ENCODE measurements at regions not wholly inside any gene's neighbourhood (a gene's known extent, or its start where the extent isn't known, plus 50 kb on each side); places are given as distances from the start of the nearest gene placed in this dataset.

- Histone ChIP-seq H3K9me3 (replicated peaks in 1 of 3) (no peaks in the 10 kb centered on the region), H3K27ac (no peak overlapping the region), H3K36me3 (replicated peaks in 1 of 2) (no peaks in the 10 kb centered on the region), H3K4me3 (no peak overlapping the region), H3K4me1 (replicated peaks in 1 of 2) (no peaks in the 10 kb centered on the region), H3K27me3 (no peaks in the 10 kb centered on the region)
- TF ChIP-seq POLR2A (IDR thresholded peaks at IDR 0.05) (no peak), CTCF (IDR thresholded peaks at IDR 0.05) (no peak)
- intact Hi-C loops (cut with DNase I), result no loop called here
- 91 to 97% (median 94%) methylated on average over 7 of the region's 7 CpGs for WGBS, 4 donors
- no peak for DNase-seq
These were observed 282.7 kb downstream of the WDR11 start for GRCh38 chr10:121133901-121134300.

GRCh38 chr10:121134711-121135110, 283.5 kb downstream of the WDR11 start:
- no peak overlapping the region for H3K27ac ChIP-seq
- H3K9me3 ChIP-seq (replicated peaks in 1 of 3), result no peaks in the 10 kb centered on the region
- H3K27me3 ChIP-seq, result no peaks in the 10 kb centered on the region
- TF ChIP-seq POLR2A (IDR thresholded peaks at IDR 0.05) (no peak), CTCF (IDR thresholded peaks at IDR 0.05) (no peak)
- intact Hi-C loops (cut with DNase I), result no loop called here
- H3K4me3 ChIP-seq, result no peak overlapping the region
- no peaks in the 10 kb centered on the region for H3K36me3 ChIP-seq (replicated peaks in 1 of 2)
- no peaks in the 10 kb centered on the region for H3K4me1 ChIP-seq (replicated peaks in 1 of 2)
- no peak for DNase-seq
- WGBS, 4 donors, result 90 to 95% (median 91%) methylated on average over 1 of the region's 1 CpG

GRCh38 chr10:121135512-121135911, 284.4 kb downstream of the WDR11 start:
- Histone ChIP-seq H3K36me3 (replicated peaks in 1 of 2) (no peaks in the 10 kb centered on the region), H3K27ac (no peak overlapping the region), H3K27me3 (no peaks in the 10 kb centered on the region), H3K9me3 (replicated peaks in 1 of 3) (no peaks in the 10 kb centered on the region), H3K4me1 (replicated peaks in 1 of 2) (no peaks in the 10 kb centered on the region), H3K4me3 (no peak overlapping the region)
- TF ChIP-seq CTCF (IDR thresholded peaks at IDR 0.05) (no peak), POLR2A (IDR thresholded peaks at IDR 0.05) (no peak)
- intact Hi-C loops (cut with DNase I), result no loop called here
- 90 to 96% (median 93%) methylated on average over 4 of the region's 4 CpGs for WGBS, 4 donors
- DNase-seq, result no peak

- intact Hi-C loops (cut with DNase I), result no loop called here
- no peak overlapping the region for H3K4me3 ChIP-seq
- H3K9me3 ChIP-seq (replicated peaks in 1 of 3), result no peaks in the 10 kb centered on the region
- H3K4me1 ChIP-seq (replicated peaks in 1 of 2), result no peaks in the 10 kb centered on the region
- TF ChIP-seq POLR2A (IDR thresholded peaks at IDR 0.05) (no peak), CTCF (IDR thresholded peaks at IDR 0.05) (no peak)
- no peak overlapping the region for H3K27ac ChIP-seq
- no peak for DNase-seq
- no peaks in the 10 kb centered on the region for H3K36me3 ChIP-seq (replicated peaks in 1 of 2)
- WGBS, 4 donors, result 68 to 90% (median 72%) methylated on average over 1 of the region's 1 CpG
- H3K27me3 ChIP-seq, result no peaks in the 10 kb centered on the region
These were observed 286.4 kb downstream of the WDR11 start for GRCh38 chr10:121137533-121137932.
